ENCODE measurements at regions not wholly inside any gene's neighbourhood (a gene's known extent, or its start where the extent isn't known, plus 50 kb on each side); places are given as distances from the start of the nearest gene placed in this dataset.

DNA sequence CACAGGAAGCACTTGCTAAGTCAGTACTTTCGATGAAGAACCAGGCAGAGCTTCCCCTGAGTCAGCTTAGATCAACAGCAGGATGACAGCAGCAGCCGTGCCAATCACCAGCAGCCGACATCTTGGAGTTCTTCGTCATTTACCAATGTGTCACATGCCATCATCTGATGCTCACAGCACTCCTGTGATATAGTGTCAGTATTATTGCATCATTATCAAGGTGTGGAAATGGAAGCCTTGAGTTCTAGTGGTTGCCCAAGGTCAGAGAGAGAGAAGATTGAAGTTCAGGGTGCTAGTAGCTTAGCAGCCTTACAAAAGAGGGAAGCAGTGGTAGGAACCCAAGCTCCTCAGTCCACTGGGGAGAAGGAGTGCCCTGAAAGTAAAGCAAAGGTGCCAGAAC lies 331.5 kb downstream of the ZNF536 start:
- Histone ChIP-seq H3K27ac (no peak overlapping the region), H3K36me3 (no peaks in the 10 kb centered on the region), H3K4me3 (no peak overlapping the region), H3K4me1 (no peaks in the 10 kb centered on the region), H3K9me3 (no peaks in the 10 kb centered on the region), H3K27me3 (no peaks in the 10 kb centered on the region)
- 72 to 80% methylated on average over 4 of the region's 4 CpGs for WGBS, 2 donors
- intact Hi-C loops (cut with DNase I), result no loop called here
- TF ChIP-seq, protein P1, sequence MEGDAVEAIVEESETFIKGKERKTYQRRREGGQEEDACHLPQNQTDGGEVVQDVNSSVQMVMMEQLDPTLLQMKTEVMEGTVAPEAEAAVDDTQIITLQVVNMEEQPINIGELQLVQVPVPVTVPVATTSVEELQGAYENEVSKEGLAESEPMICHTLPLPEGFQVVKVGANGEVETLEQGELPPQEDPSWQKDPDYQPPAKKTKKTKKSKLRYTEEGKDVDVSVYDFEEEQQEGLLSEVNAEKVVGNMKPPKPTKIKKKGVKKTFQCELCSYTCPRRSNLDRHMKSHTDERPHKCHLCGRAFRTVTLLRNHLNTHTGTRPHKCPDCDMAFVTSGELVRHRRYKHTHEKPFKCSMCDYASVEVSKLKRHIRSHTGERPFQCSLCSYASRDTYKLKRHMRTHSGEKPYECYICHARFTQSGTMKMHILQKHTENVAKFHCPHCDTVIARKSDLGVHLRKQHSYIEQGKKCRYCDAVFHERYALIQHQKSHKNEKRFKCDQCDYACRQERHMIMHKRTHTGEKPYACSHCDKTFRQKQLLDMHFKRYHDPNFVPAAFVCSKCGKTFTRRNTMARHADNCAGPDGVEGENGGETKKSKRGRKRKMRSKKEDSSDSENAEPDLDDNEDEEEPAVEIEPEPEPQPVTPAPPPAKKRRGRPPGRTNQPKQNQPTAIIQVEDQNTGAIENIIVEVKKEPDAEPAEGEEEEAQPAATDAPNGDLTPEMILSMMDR (IDR thresholded peaks at IDR 0.05), result no peak
- DNase-seq (no peak), ATAC-seq (no peak), FAIRE-seq (no peak)

DNA sequence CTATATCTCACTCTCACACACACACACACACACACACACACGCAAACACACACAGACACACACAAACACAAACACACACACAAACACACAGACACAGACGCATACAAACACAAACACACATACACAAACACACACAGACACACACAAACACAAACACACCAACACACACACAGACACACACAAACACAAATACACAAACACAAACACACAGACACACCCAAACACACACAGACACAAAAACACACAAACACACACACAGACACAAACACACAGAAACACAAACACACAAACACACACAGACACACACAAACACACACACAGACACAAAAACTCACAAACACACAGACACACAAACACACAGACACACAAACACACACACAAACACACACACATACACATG lies 329.0 kb downstream of the ZNF536 start:
- no peak for DNase-seq
- ATAC-seq, result no peak
- no peak for FAIRE-seq
- Histone ChIP-seq H3K36me3 (no peaks in the 10 kb centered on the region), H3K27me3 (no peaks in the 10 kb centered on the region), H3K4me1 (no peaks in the 10 kb centered on the region), H3K4me3 (no peak overlapping the region), H3K27ac (no peak overlapping the region), H3K9me3 (no peaks in the 10 kb centered on the region)
- intact Hi-C loops (cut with DNase I), result no loop called here
- TF ChIP-seq, protein P1 (IDR thresholded peaks at IDR 0.05), result no peak
- 67 to 70% methylated on average over 2 of the region's 2 CpGs for WGBS, 2 donors

DNA sequence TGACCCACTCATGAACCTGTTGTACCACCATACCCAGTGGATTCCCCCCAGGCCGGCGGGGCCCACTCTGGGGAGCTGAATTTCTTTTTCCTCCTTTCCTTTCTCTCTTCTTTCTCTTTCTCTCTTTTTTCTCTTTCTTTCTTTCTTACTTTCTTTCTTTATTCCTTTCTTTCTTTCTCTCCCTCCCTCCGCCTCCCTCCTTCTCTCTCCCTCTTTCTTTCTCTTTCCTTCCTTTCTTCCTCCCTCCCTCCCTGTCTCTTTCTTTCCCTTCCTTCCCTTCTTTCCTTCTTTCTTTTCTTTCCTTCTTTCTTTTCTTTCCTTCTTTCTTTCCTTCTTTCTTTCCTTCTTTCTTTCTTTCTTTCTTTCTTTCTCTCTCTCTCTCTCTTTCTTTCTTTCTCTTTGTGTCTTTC lies 327.7 kb downstream of the ZNF536 start:
- H3K27me3 ChIP-seq, result no peaks in the 10 kb centered on the region

DNA sequence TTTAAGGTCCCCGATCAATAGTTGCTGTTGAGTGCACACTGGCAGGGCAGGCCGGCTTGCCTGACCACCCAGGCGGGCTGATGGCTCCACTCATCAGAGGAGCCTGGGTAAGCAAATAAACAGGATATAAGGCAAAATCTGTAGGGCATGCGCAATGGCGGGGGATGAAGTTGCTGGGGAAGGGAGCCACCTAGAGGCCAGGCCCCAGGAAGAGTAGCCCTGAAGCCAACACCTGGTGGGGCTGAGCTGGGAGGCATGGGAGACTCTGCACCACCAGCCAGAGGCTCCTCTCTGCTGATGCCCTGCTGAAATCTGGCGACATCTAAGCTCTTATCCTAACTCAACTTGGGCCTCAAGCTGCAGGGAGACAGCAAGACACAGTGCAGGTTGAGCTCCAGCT lies 324.3 kb downstream of the ZNF536 start:
- Histone ChIP-seq H3K4me1 (no peaks in the 10 kb centered on the region), H3K27ac (no peak overlapping the region), H3K27me3 (no peaks in the 10 kb centered on the region), H3K9me3 (no peaks in the 10 kb centered on the region), H3K4me3 (no peak overlapping the region), H3K36me3 (no peaks in the 10 kb centered on the region)
- DNase-seq (peak in 5 of 6 donors; percentile 50 to 82 (median 70)), FAIRE-seq (no peak), ATAC-seq (peak; percentile 83 to 96 (median 92))
- intact Hi-C loops (cut with DNase I), result no loop called here
- TF ChIP-seq, protein P1 (IDR thresholded peaks at IDR 0.05), result peak; percentile 19 to 37 (median 26)
- WGBS, 2 donors, result 11 to 17% methylated on average over 6 of the region's 6 CpGs

More for the DNA sequence above, 327.7 kb downstream of the ZNF536 start:
- H3K4me3 ChIP-seq, result no peak overlapping the region
- no peak for DNase-seq
- no peaks in the 10 kb centered on the region for H3K36me3 ChIP-seq
- H3K9me3 ChIP-seq, result no peaks in the 10 kb centered on the region
- no peak for ATAC-seq
- intact Hi-C loops (cut with DNase I), result no loop called here
- H3K27ac ChIP-seq, result no peak overlapping the region
- H3K4me1 ChIP-seq, result no peaks in the 10 kb centered on the region
- 92 to 96% methylated on average over 3 of the region's 3 CpGs for WGBS, 2 donors
- TF ChIP-seq, protein P1 (IDR thresholded peaks at IDR 0.05), result no peak
- no peak for FAIRE-seq

DNA sequence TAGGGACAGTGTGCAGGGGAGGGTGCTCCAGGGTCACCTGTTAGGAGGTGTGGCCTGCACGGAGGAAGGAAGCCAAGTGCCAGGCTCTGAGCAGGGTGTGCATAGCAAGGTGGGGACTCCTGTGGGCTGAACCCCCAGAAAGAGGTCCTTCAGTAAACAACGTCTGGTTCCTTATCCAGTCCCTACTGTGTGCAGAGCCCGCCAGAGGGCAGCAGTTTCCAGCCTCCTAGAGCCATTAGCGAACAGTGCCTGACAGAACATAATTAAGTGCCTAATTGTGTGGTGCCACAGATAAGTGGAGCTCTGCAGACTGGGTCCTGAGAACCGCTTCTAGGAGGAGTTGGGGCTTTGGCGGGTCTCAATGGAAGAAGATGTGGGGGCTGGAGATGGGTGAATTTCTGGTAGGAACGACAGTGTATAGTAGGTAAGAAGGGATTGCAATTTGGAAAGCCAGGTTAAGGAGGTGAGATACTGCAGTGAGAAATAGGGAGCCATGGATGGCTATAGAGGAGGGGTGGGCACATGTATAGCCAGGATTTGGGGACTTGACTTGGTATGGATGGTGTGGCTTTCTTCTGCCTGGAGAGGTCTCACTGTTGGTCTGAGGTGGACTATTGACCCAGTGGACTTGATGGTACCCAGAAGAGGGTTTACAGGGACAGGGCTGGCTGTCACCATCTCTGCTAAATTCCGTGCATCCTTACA lies 323.1 kb downstream of the ZNF536 start:
- no peaks in the 10 kb centered on the region for H3K4me1 ChIP-seq
- no peak for DNase-seq
- 47 to 59% methylated on average over 8 of the region's 8 CpGs for WGBS, 2 donors
- H3K27ac ChIP-seq, result no peak overlapping the region
- TF ChIP-seq, protein P1 (IDR thresholded peaks at IDR 0.05), result no peak
- no peak overlapping the region for H3K4me3 ChIP-seq
- H3K9me3 ChIP-seq, result no peaks in the 10 kb centered on the region
- peak in 1 of 4 donors; percentile 10 for ATAC-seq
- peaks cover 0 to 10% (median 0%) of the 10 kb centered on the region in 4 donors for H3K27me3 ChIP-seq
- FAIRE-seq, result no peak
- intact Hi-C loops (cut with DNase I), result no loop called here
- no peaks in the 10 kb centered on the region for H3K36me3 ChIP-seq
